H9 (cell line): ENCODE measurements at regions not wholly inside any gene's neighbourhood (a gene's known extent, or its start where the extent isn't known, plus 50 kb on each side); places are given as distances from the start of the nearest gene placed in this dataset.

Experiments
- DNase-seq: peaks from one replicate; pipeline ENCODE4 v3.0.0-alpha.2; 2017
- H2AFZ ChIP-seq: one replicate; pipeline ENCODE4 v1.6.1; 2013; ENCODE audit warnings: mild to moderate bottlenecking, low read length, control low read depth, moderate library complexity
- H2AK5ac ChIP-seq: 2 replicates; pipeline ENCODE4 v1.6.1; 2013; ENCODE audit warnings: low read length, control low read depth, mixed read lengths; ENCODE audit not compliant: insufficient read length
- H2BK120ac ChIP-seq: one replicate; pipeline ENCODE4 v1.6.1; 2013; ENCODE audit warnings: low read depth, mild to moderate bottlenecking, low read length, control low read depth, inconsistent platforms; ENCODE audit not compliant: poor library complexity, severe bottlenecking
- H2BK12ac ChIP-seq: 2 replicates; pipeline ENCODE4 v1.6.1; 2013; ENCODE audit warnings: low read length, control low read depth, mixed read lengths, low read depth; ENCODE audit not compliant: insufficient read length
- H2BK15ac ChIP-seq: 2 replicates; pipeline ENCODE4 v1.6.1; 2013; ENCODE audit warnings: low read depth, low read length, control low read depth
- H2BK20ac ChIP-seq: one replicate; pipeline ENCODE4 v1.6.1; 2013; ENCODE audit warnings: low read depth, mild to moderate bottlenecking, low read length, control low read depth, inconsistent platforms; ENCODE audit not compliant: poor library complexity, severe bottlenecking
- H2BK5ac ChIP-seq: 2 replicates; pipeline ENCODE4 v1.6.1; 2013; ENCODE audit warnings: low read length, control low read depth, mixed read lengths; ENCODE audit not compliant: insufficient read length
- H3K14ac ChIP-seq: 2 replicates; pipeline ENCODE4 v1.6.1; 2013; ENCODE audit warnings: low read length, control low read depth; ENCODE audit not compliant: insufficient read depth
- H3K18ac ChIP-seq: 2 replicates; pipeline ENCODE4 v1.6.1; 2013; ENCODE audit warnings: low read depth, mild to moderate bottlenecking, mixed read lengths, low read length, control low read depth; ENCODE audit not compliant: insufficient read length
- H3K23ac ChIP-seq: 2 replicates; pipeline ENCODE4 v1.6.1; 2013; ENCODE audit warnings: low read length, control low read depth, mixed read lengths, low read depth; ENCODE audit not compliant: insufficient read length
- H3K23me2 ChIP-seq: 2 replicates; pipeline ENCODE4 v1.6.1; 2013; ENCODE audit warnings: low read depth, mild to moderate bottlenecking, mixed read lengths, low read length, control low read depth; ENCODE audit not compliant: insufficient read length, poor library complexity, severe bottlenecking
- H3K27ac ChIP-seq: 2 replicates; pipeline ENCODE4 v1.5.1; 2013; ENCODE audit warnings: low read length, control low read depth, mixed read lengths, low read depth; ENCODE audit not compliant: insufficient read length
- H3K27me3 ChIP-seq: 2 replicates; pipeline ENCODE4 v1.6.1; 2013; ENCODE audit warnings: low read length, control low read depth, inconsistent platforms; ENCODE audit not compliant: insufficient read depth
- H3K4ac ChIP-seq: 2 replicates; pipeline ENCODE4 v1.6.1; 2013; ENCODE audit warnings: low read depth, mild to moderate bottlenecking, control low read depth, inconsistent platforms, low read length, moderate library complexity
- H3K4me1 ChIP-seq: 2 replicates; pipeline ENCODE4 v1.6.1; 2013; ENCODE audit warnings: low read length, control low read depth, inconsistent platforms; ENCODE audit not compliant: insufficient read depth
- H3K4me2 ChIP-seq: 2 replicates; pipeline ENCODE4 v1.6.1; 2013; ENCODE audit warnings: low read length, control low read depth, mixed read lengths; ENCODE audit not compliant: insufficient read length, insufficient read depth
- H3K56ac ChIP-seq: 2 replicates; pipeline ENCODE4 v1.6.1; 2013; ENCODE audit warnings: low read depth, mild to moderate bottlenecking, mixed read lengths, low read length, control low read depth; ENCODE audit not compliant: insufficient read length
- H3K79me1 ChIP-seq: 2 replicates; pipeline ENCODE4 v1.6.1; 2013; ENCODE audit warnings: low read depth, mild to moderate bottlenecking, moderate library complexity, low read length, control low read depth, inconsistent platforms; ENCODE audit not compliant: insufficient read depth, poor library complexity, severe bottlenecking
- H3K79me2 ChIP-seq: 2 replicates; pipeline ENCODE4 v1.6.1; 2013; ENCODE audit warnings: low read length, control low read depth, inconsistent platforms; ENCODE audit not compliant: insufficient read depth
- H3K9ac ChIP-seq: 2 replicates; pipeline ENCODE4 v1.6.1; 2013; ENCODE audit warnings: low read length, control low read depth, mixed read lengths; ENCODE audit not compliant: insufficient read length; ENCODE audit errors: extremely low read depth
- H3K9me3 ChIP-seq: one replicate; pipeline ENCODE4 v1.6.1; 2013; ENCODE audit warnings: low read depth, low read length, inconsistent platforms; ENCODE audit not compliant: control insufficient read depth
- H3T11ph ChIP-seq: one replicate; pipeline ENCODE4 v1.6.1; 2013; ENCODE audit warnings: mild to moderate bottlenecking, low read length, control low read depth, inconsistent platforms
- H4K20me1 ChIP-seq: one replicate; pipeline ENCODE4 v1.6.1; 2013; ENCODE audit not compliant: control insufficient read depth, insufficient read length, insufficient read depth
- H4K5ac ChIP-seq: 2 replicates; pipeline ENCODE4 v1.6.1; 2013; ENCODE audit warnings: low read depth, mild to moderate bottlenecking, mixed read lengths, low read length, control low read depth; ENCODE audit not compliant: insufficient read length
- H4K8ac ChIP-seq: replicated peaks from 2 replicates; pipeline ENCODE4 v1.6.1; 2013; ENCODE audit warnings: low read length, control low read depth, mixed read lengths, low read depth; ENCODE audit not compliant: insufficient read length
- H4K91ac ChIP-seq: 2 replicates; pipeline ENCODE4 v1.6.1; 2013; ENCODE audit warnings: low read depth, mild to moderate bottlenecking, moderate library complexity, mixed read lengths, low read length, control low read depth; ENCODE audit not compliant: insufficient read length
- H3K27ac Mint-ChIP-seq, 3 experiments: 2 replicates in 2 of 3; 3 replicates in 1 of 3; pipeline ENCODE4 v1.8.0; 2020 to 2021; ENCODE audit warnings: mixed read lengths in 3 of 3, mild to moderate bottlenecking in 1 of 3, moderate library complexity in 1 of 3
- H3K27me3 Mint-ChIP-seq: 2 replicates; pipeline ENCODE4 v1.8.0; 2021; ENCODE audit warnings: low read depth, mild to moderate bottlenecking, moderate library complexity, mixed read lengths
- H3K36me3 Mint-ChIP-seq, 3 experiments: 2 replicates in 2 of 3; 3 replicates in 1 of 3; pipeline ENCODE4 v1.8.0; 2020 to 2021; ENCODE audit warnings: low read depth in 3 of 3, mixed read lengths in 3 of 3; ENCODE audit not compliant: insufficient read depth in 1 of 3
- H3K4me1 Mint-ChIP-seq, 2 experiments: 2 replicates each; pipeline ENCODE4 v1.8.0; 2020; ENCODE audit warnings: mixed read lengths in 2 of 2
- H3K4me3 Mint-ChIP-seq, 2 experiments: 2 replicates in 1 of 2; 3 replicates in 1 of 2; pipeline ENCODE4 v1.8.0; 2020 to 2021; ENCODE audit warnings: mild to moderate bottlenecking in 2 of 2, mixed read lengths in 2 of 2, moderate library complexity in 1 of 2
- H3K9me3 Mint-ChIP-seq, 2 experiments: 2 replicates in 1 of 2; 3 replicates in 1 of 2; pipeline ENCODE4 v1.8.0; 2020; ENCODE audit warnings: mild to moderate bottlenecking in 2 of 2, mixed read lengths in 2 of 2, moderate library complexity in 1 of 2
- CTCF ChIP-seq: fragments of 200-600 bp; sonication (generic); conservative IDR thresholded peaks from 3 replicates; pipeline ENCODE4 v1.8.0; 2021; ENCODE audit warnings: antibody characterized with exemption, mild to moderate bottlenecking
- WGBS: extraction: QIAGEN DNeasy Blood & Tissue Kit; methylation state at CpG from one replicate; pipeline ENCODE4 v1.1.7; 2013; ENCODE audit warnings: missing lambda C conversion rate, low lambda C conversion rate, mixed read lengths; ENCODE audit not compliant: insufficient read length; ENCODE audit errors: extremely low coverage; 5-methylcytosine and 5-hydroxymethylcytosine counted together

- Histone ChIP-seq H4K20me1 (no peaks in the 10 kb centered on the region), H3K4me1 (no peaks in the 10 kb centered on the region), H3K27ac (no peak overlapping the region), H3K56ac (no peak overlapping the region), H3K14ac (no peak overlapping the region), H4K91ac (no peak overlapping the region), H3K9me3 (no peaks in the 10 kb centered on the region), H3K9ac (no peak overlapping the region), H3K79me1 (no peaks in the 10 kb centered on the region), H3K79me2 (no peaks in the 10 kb centered on the region), H4K5ac (no peak overlapping the region), H3K23ac (no peak overlapping the region), H3K4me2 (no peak overlapping the region), H2BK15ac (no peak overlapping the region), H2BK20ac (no peak overlapping the region), H2AFZ (no peak overlapping the region), H2BK5ac (no peak overlapping the region), H4K8ac (no peak overlapping the region), H3K23me2 (no peaks in the 10 kb centered on the region), H2AK5ac (no peak overlapping the region), H3K18ac (no peak overlapping the region), H2BK12ac (no peak overlapping the region), H3T11ph (no peak overlapping the region), H2BK120ac (no peak overlapping the region), H3K4ac (no peak overlapping the region), H3K27me3 (no peaks in the 10 kb centered on the region)
- no peak overlapping the region for H3K27ac Mint-ChIP-seq
- TF ChIP-seq CTCF = no peak
- no peaks in the 10 kb centered on the region for H3K9me3 Mint-ChIP-seq
- H3K4me1 Mint-ChIP-seq = no peaks in the 10 kb centered on the region
- no peaks in the 10 kb centered on the region for H3K27me3 Mint-ChIP-seq
- no peaks in the 10 kb centered on the region for H3K36me3 Mint-ChIP-seq
- DNase-seq = no peak
- H3K4me3 Mint-ChIP-seq = no peak overlapping the region
- no CpG with 5 or more reads among the region's 3 CpGs for WGBS
Measured at GRCh38 chr5:97480313-97480712, 297.3 kb upstream of the RIOK2 start.
